ENCODE measurements at regions not wholly inside any gene's neighbourhood (a gene's known extent, or its start where the extent isn't known, plus 50 kb on each side); places are given as distances from the start of the nearest gene placed in this dataset.

DNA sequence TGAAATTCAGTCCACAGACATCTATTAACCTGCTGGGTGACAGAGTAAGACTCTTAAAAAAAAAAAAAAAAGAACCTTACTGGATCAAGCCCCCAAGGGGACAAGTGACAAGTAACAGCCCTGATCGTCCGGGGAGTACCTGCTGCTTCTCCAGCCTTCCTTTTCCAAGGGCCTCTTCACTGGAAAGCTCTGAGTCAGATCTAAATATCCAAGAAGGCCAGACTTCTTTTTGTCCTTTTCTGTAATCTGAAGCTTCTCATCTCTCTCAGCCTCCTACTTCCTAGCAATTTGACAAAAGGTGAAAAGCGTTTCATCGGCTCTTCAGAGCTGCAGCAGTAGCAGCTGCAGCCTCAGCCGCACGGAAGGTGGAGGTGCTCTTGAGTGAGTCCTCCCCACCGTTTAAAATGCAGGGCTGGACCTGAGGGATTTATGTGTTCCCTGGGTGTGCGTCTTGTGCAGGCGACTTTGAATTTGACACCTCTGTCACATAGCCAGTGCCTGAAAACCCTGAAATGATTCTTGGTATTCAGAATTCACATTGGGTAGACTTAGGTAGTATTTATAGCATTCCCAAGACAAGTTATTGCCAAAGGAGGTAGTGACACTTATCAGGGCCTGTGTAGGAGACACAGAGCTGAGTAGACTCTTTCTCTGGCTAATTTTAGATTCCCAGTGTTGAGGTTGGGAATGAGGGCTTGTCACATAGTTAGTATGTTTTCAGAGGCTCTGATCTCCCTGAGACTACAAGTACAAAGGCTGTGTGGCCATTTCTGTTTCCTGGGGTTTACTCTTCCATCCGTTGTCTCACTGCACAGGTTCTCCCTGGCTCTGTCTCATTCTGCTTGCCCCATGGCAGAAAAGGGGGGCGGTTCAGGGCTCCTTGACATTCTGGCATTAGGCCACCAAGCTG, 291.2 kb upstream of the C2CD4B start:
- ATAC-seq (no peak), DNase-seq (no peak)
- Mint-ChIP-seq H3K4me1 (no peaks in the 10 kb centered on the region), H3K27me3 (peaks cover 0 to 2% (median 0%) of the 10 kb centered on the region in 5 donors), H3K36me3 (no peaks in the 10 kb centered on the region), H3K4me3 (no peak overlapping the region), H3K27ac (no peak overlapping the region), H3K9me3 (no peaks in the 10 kb centered on the region)
- ChIA-PET CTCF (no interaction called here), POLR2A (no interaction called here)
- no peaks in the 10 kb centered on the region for H3K27me3 ChIP-seq (ENCODE audit: control insufficient read depth in 2 of 2, insufficient read depth in 2 of 2, low read length in 2 of 2)
- no peaks in the 10 kb centered on the region for H3K36me3 ChIP-seq (ENCODE audit: control insufficient read depth in 2 of 3, insufficient read depth in 3 of 3, low read length in 3 of 3)
- H3K4me3 ChIP-seq (ENCODE audit: low read length), result no peak overlapping the region
- no peak overlapping the region for H3K27ac ChIP-seq (ENCODE audit: low read depth, low read length)
- intact Hi-C loops (cut with micrococcal nuclease), result no loop called here
- H3K9me3 ChIP-seq (ENCODE audit: control insufficient read depth in 2 of 3, low read length in 3 of 3), result no peaks in the 10 kb centered on the region
- no peaks in the 10 kb centered on the region for H3K4me1 ChIP-seq (ENCODE audit: control insufficient read depth in 2 of 2, insufficient read depth in 2 of 2, low read length in 2 of 2)

DNA sequence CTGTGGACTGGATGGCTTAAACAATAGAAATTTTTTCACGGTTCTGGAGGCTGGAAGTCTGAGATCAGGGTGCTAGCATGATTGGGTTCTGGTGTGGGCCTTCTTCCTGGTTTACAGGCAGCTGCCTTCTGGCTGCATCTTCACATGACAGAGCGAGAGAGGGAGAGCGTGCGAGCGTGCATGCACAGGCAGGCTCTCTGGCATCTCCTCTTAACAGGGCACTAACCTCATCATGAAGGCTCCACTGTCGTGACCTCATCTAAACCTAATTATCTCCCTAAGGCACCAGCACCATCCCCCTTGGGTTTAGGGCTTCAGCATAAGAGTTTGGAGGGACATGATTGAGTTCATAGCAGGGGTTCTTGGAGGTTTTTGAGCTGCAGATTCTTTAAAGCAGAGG, 292.0 kb upstream of the C2CD4B start:
- Histone ChIP-seq H3K27ac (ENCODE audit: low read depth, low read length) (no peak overlapping the region), H3K4me1 (ENCODE audit: control insufficient read depth in 2 of 2, insufficient read depth in 2 of 2, low read length in 2 of 2) (no peaks in the 10 kb centered on the region), H3K36me3 (ENCODE audit: control insufficient read depth in 2 of 3, insufficient read depth in 3 of 3, low read length in 3 of 3) (no peaks in the 10 kb centered on the region), H3K27me3 (ENCODE audit: control insufficient read depth in 2 of 2, insufficient read depth in 2 of 2, low read length in 2 of 2) (no peaks in the 10 kb centered on the region), H3K4me3 (ENCODE audit: low read length) (no peak overlapping the region), H3K9me3 (ENCODE audit: control insufficient read depth in 2 of 3, low read length in 3 of 3) (no peaks in the 10 kb centered on the region)
- ChIA-PET CTCF (no interaction called here), POLR2A (no interaction called here)
- Mint-ChIP-seq H3K27ac (no peak overlapping the region), H3K27me3 (peaks cover 0 to 6% (median 0%) of the 10 kb centered on the region in 5 donors), H3K4me3 (no peak overlapping the region), H3K36me3 (no peaks in the 10 kb centered on the region), H3K9me3 (no peaks in the 10 kb centered on the region), H3K4me1 (no peaks in the 10 kb centered on the region)
- intact Hi-C loops (cut with micrococcal nuclease), result no loop called here
- ATAC-seq, result no peak
- DNase-seq, result no peak

DNA sequence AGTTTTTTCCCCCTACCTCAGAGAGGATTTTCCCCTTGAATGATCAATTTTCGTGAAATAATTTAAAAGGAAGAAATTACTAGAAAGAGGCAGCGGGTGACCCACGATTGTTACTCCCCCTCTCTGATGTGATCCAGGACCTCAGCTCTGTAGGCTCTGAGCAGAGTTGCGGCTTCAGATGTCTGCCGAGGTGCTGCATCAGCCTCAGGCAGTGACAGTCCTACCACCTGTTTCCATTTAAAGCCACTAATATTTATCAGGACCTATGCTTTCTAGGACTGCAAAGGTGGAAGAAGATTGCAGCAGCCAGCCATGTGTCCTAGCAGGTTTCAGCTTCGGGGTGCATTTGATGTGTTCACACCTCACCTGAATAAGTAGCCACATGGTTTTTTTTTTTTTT, 294.8 kb upstream of the C2CD4B start:
- Mint-ChIP-seq H3K27me3 (peaks cover 0 to 6% (median 2%) of the 10 kb centered on the region in 5 donors), H3K4me1 (no peaks in the 10 kb centered on the region), H3K9me3 (no peaks in the 10 kb centered on the region), H3K27ac (no peak overlapping the region), H3K36me3 (no peaks in the 10 kb centered on the region), H3K4me3 (no peak overlapping the region)
- H3K4me3 ChIP-seq (ENCODE audit: low read length), result no peak overlapping the region
- DNase-seq, result no peak
- POLR2A ChIA-PET, result no interaction called here
- ATAC-seq, result no peak
- intact Hi-C loops (cut with micrococcal nuclease), result no loop called here
- CTCF ChIA-PET, result no interaction called here
- no peaks in the 10 kb centered on the region for H3K27me3 ChIP-seq (ENCODE audit: control insufficient read depth in 2 of 2, insufficient read depth in 2 of 2, low read length in 2 of 2)
- H3K9me3 ChIP-seq (ENCODE audit: control insufficient read depth in 2 of 3, low read length in 3 of 3), result no peaks in the 10 kb centered on the region
- no peaks in the 10 kb centered on the region for H3K36me3 ChIP-seq (ENCODE audit: control insufficient read depth in 2 of 3, insufficient read depth in 3 of 3, low read length in 3 of 3)
- no peak overlapping the region for H3K27ac ChIP-seq (ENCODE audit: low read depth, low read length)
- H3K4me1 ChIP-seq (ENCODE audit: control insufficient read depth in 2 of 2, insufficient read depth in 2 of 2, low read length in 2 of 2), result no peaks in the 10 kb centered on the region

DNA sequence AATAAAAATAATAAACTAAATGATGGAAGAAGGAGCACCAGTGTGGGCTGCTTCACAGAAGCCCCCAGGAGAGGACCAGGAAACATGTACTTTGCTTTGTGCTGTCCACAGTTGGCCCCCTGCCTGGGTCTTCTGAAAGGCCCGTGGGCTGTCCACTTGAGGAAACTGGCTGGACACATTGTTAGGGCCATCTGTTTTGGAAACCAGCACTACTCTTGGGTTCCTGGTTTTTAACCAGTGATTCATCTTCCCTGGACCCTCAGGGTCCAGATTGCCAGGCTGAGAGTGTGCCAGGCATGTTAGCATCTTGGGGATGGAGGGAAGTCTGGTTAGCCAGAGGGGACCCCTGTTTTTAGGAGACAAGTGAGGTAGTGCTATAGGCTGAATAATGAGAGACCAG, 297.2 kb upstream of the C2CD4B start:
- ChIA-PET POLR2A (no interaction called here), CTCF (no interaction called here)
- no peak overlapping the region for H3K4me3 ChIP-seq (ENCODE audit: low read length)
- no peaks in the 10 kb centered on the region for H3K36me3 Mint-ChIP-seq
- no peak overlapping the region for H3K4me3 Mint-ChIP-seq
- H3K4me1 Mint-ChIP-seq, result no peaks in the 10 kb centered on the region
- H3K27me3 ChIP-seq (ENCODE audit: control insufficient read depth in 2 of 2, insufficient read depth in 2 of 2, low read length in 2 of 2), result no peaks in the 10 kb centered on the region
- H3K9me3 Mint-ChIP-seq, result no peaks in the 10 kb centered on the region
- H3K9me3 ChIP-seq (ENCODE audit: control insufficient read depth in 2 of 3, low read length in 3 of 3), result no peaks in the 10 kb centered on the region
- H3K4me1 ChIP-seq (ENCODE audit: control insufficient read depth in 2 of 2, insufficient read depth in 2 of 2, low read length in 2 of 2), result no peaks in the 10 kb centered on the region
- DNase-seq, result no peak
- H3K27ac Mint-ChIP-seq, result no peak overlapping the region
- no peaks in the 10 kb centered on the region for H3K36me3 ChIP-seq (ENCODE audit: control insufficient read depth in 2 of 3, insufficient read depth in 3 of 3, low read length in 3 of 3)
- H3K27ac ChIP-seq (ENCODE audit: low read depth, low read length), result no peak overlapping the region
- peaks cover 3 to 16% (median 10%) of the 10 kb centered on the region in 5 donors for H3K27me3 Mint-ChIP-seq
- intact Hi-C loops (cut with micrococcal nuclease), result no loop called here
- ATAC-seq, result no peak

DNA sequence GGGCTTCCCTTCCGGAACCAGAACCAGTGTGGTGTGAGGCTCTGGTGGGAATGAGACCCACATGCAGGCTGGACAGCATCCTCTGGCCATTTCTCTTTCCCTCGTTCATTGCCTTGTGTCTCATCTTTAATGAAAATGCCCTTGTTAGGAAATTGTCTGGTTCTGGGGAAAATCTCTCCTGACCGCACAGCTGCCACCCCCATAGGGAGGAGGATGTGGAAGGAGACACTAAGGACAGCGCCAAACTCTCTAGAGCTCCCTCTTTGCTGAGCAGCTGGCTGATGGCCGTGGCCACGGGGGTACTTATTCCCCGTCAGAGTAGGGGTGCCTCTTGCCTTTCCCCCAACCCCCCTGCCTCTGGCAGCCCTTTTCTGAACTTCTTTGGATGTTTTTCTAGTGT, 297.6 kb upstream of the C2CD4B start:
- no peaks in the 10 kb centered on the region for H3K36me3 ChIP-seq (ENCODE audit: control insufficient read depth in 2 of 3, insufficient read depth in 3 of 3, low read length in 3 of 3)
- Mint-ChIP-seq H3K27ac (no peak overlapping the region), H3K9me3 (no peaks in the 10 kb centered on the region), H3K36me3 (no peaks in the 10 kb centered on the region), H3K27me3 (peaks cover 3 to 16% (median 10%) of the 10 kb centered on the region in 5 donors), H3K4me3 (no peak overlapping the region), H3K4me1 (no peaks in the 10 kb centered on the region)
- DNase-seq, result no peak
- intact Hi-C loops (cut with micrococcal nuclease), result no loop called here
- H3K4me3 ChIP-seq (ENCODE audit: low read length), result no peak overlapping the region
- no peak for ATAC-seq
- no peaks in the 10 kb centered on the region for H3K27me3 ChIP-seq (ENCODE audit: control insufficient read depth in 2 of 2, insufficient read depth in 2 of 2, low read length in 2 of 2)
- no peaks in the 10 kb centered on the region for H3K9me3 ChIP-seq (ENCODE audit: control insufficient read depth in 2 of 3, low read length in 3 of 3)
- no peak overlapping the region for H3K27ac ChIP-seq (ENCODE audit: low read depth, low read length)
- CTCF ChIA-PET, result no interaction called here
- no peaks in the 10 kb centered on the region for H3K4me1 ChIP-seq (ENCODE audit: control insufficient read depth in 2 of 2, insufficient read depth in 2 of 2, low read length in 2 of 2)
- POLR2A ChIA-PET, result no interaction called here

DNA sequence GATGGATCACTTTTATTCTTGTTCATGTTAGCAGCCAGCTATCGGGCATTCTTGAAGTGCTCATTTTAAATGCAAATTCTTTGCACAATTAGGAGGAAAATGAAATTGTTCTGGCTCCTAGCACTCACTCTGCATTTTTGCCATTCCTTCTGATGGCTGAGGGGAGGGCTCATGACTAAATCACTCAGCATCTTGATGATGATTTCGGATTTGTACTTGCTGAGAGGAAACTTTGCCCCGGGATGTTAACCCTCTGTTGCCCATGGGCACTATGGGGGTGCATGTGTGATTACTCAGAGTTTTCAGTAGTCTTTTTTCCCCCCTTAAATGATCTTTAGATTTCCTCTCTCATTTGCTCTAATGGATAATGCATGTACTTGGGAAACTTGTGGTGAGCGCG, 299.6 kb upstream of the C2CD4B start:
- Histone ChIP-seq H3K4me1 (ENCODE audit: control insufficient read depth in 2 of 2, insufficient read depth in 2 of 2, low read length in 2 of 2) (no peaks in the 10 kb centered on the region), H3K4me3 (ENCODE audit: low read length) (no peak overlapping the region), H3K27me3 (ENCODE audit: control insufficient read depth in 2 of 2, insufficient read depth in 2 of 2, low read length in 2 of 2) (no peaks in the 10 kb centered on the region), H3K36me3 (ENCODE audit: control insufficient read depth in 2 of 3, insufficient read depth in 3 of 3, low read length in 3 of 3) (no peaks in the 10 kb centered on the region), H3K9me3 (ENCODE audit: control insufficient read depth in 2 of 3, low read length in 3 of 3) (no peaks in the 10 kb centered on the region), H3K27ac (ENCODE audit: low read depth, low read length) (no peak overlapping the region)
- Mint-ChIP-seq H3K27me3 (peaks cover 3 to 16% (median 10%) of the 10 kb centered on the region in 5 donors), H3K36me3 (no peaks in the 10 kb centered on the region), H3K9me3 (no peaks in the 10 kb centered on the region), H3K4me1 (no peaks in the 10 kb centered on the region), H3K4me3 (no peak overlapping the region), H3K27ac (no peak overlapping the region)
- CTCF ChIA-PET, result no interaction called here
- DNase-seq, result no peak
- POLR2A ChIA-PET, result no interaction called here
- ATAC-seq, result no peak
- intact Hi-C loops (cut with micrococcal nuclease), result no loop called here

DNA sequence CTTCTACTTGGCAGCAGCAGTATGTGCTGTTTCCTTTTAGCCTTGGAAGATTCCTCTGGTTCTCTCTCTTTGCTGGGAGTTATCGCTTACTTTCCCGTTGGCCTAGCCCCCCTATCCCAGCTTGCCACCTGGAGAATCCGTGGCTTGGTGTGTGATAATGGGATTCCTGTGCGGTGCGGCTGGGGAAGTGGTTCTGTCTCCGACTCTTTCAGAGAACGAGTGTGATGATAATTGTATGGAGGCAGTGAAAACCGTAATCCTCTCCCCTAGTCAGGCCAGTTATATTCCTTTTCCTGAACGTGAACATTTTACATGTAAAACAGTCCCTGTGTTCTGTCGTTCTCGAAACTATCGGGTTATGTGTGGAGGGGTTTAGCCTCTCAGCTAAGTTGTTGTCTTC, 300.1 kb upstream of the C2CD4B start:
- Histone ChIP-seq H3K9me3 (ENCODE audit: control insufficient read depth in 2 of 3, low read length in 3 of 3) (no peaks in the 10 kb centered on the region), H3K4me3 (ENCODE audit: low read length) (no peak overlapping the region), H3K36me3 (ENCODE audit: control insufficient read depth in 2 of 3, insufficient read depth in 3 of 3, low read length in 3 of 3) (no peaks in the 10 kb centered on the region), H3K27ac (ENCODE audit: low read depth, low read length) (no peak overlapping the region), H3K27me3 (ENCODE audit: control insufficient read depth in 2 of 2, insufficient read depth in 2 of 2, low read length in 2 of 2) (no peaks in the 10 kb centered on the region), H3K4me1 (ENCODE audit: control insufficient read depth in 2 of 2, insufficient read depth in 2 of 2, low read length in 2 of 2) (no peaks in the 10 kb centered on the region)
- POLR2A ChIA-PET, result no interaction called here
- H3K9me3 Mint-ChIP-seq, result no peaks in the 10 kb centered on the region
- H3K4me1 Mint-ChIP-seq, result no peaks in the 10 kb centered on the region
- intact Hi-C loops (cut with micrococcal nuclease), result no loop called here
- no peaks in the 10 kb centered on the region for H3K36me3 Mint-ChIP-seq
- no peak overlapping the region for H3K4me3 Mint-ChIP-seq
- H3K27ac Mint-ChIP-seq, result no peak overlapping the region
- CTCF ChIA-PET, result no interaction called here
- H3K27me3 Mint-ChIP-seq, result peaks cover 3 to 16% (median 10%) of the 10 kb centered on the region in 5 donors
- DNase-seq, result no peak
- no peak for ATAC-seq

All from naive thymus-derived CD4-positive, alpha-beta T cell (primary cell).